ENCODE measurements at regions not wholly inside any gene's neighbourhood (a gene's known extent, or its start where the extent isn't known, plus 50 kb on each side); places are given as distances from the start of the nearest gene placed in this dataset.

DNA sequence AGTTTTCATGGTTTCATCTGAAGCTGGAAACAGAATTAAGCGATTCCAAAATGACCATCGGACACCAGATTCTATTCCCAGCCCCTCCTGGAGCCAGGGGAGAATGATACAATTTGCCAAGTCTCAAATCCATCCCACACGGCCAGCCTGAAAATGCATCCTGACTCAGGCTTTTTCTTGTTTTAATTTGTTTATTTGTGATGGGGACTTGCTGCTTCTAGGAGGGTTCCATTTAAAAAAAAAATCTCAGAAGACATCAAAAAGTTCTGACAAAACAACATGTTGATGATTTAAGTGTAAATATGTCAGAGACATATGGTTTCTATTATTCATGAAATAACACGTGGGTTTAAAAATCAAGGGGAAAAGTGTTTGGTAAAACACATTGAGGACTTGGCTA, 173.2 kb downstream of the GAS1 start:
- no peak for TF ChIP-seq RXRA (CRISPR knock-in tag; IDR thresholded peaks at IDR 0.05)
- no peak for TF ChIP-seq KAT2B (IDR thresholded peaks at IDR 0.05; ENCODE audit: borderline replicate concordance, low read depth, low read length)
- no peak for TF ChIP-seq TEAD2 (CRISPR knock-in tag; IDR thresholded peaks at IDR 0.05)
- TF ChIP-seq ZNF253 (CRISPR knock-in tag; IDR thresholded peaks at IDR 0.05; ENCODE audit: borderline replicate concordance), result no peak
- no peak for TF ChIP-seq ETV6 (CRISPR knock-in tag; conservative IDR thresholded peaks at IDR 0.05)
- TF ChIP-seq ZNF24 (IDR thresholded peaks at IDR 0.05), result no peak
- no peak for TF ChIP-seq ZFX (CRISPR knock-in tag; IDR thresholded peaks at IDR 0.05; ENCODE audit: low read depth)
- TF ChIP-seq ZNF205 (CRISPR knock-in tag; IDR thresholded peaks at IDR 0.05), result no peak
- TF ChIP-seq FOXA3 (CRISPR knock-in tag; IDR thresholded peaks at IDR 0.05), result no peak
- no peak for TF ChIP-seq ZNF775 (CRISPR knock-in tag; IDR thresholded peaks at IDR 0.05; ENCODE audit: borderline replicate concordance)
- TF ChIP-seq ZNF558 (CRISPR knock-in tag; IDR thresholded peaks at IDR 0.05; ENCODE audit: borderline replicate concordance), result no peak
- no peak for TF ChIP-seq SIN3A (IDR thresholded peaks at IDR 0.05; ENCODE audit: borderline replicate concordance, low read depth, low read length)
- TF ChIP-seq DNMT1 (CRISPR knock-in tag; IDR thresholded peaks at IDR 0.05), result no peak
- TF ChIP-seq ZNF546 (CRISPR knock-in tag; conservative IDR thresholded peaks at IDR 0.05), result no peak
- no peak for TF ChIP-seq ZNF777 (CRISPR knock-in tag; IDR thresholded peaks at IDR 0.05)
- POLR2A ChIA-PET, result no interaction called here
- CTCF ChIA-PET (ENCODE audit: low intra/inter-chr PET ratio, low total read pairs), result no interaction called here
- ATAC-seq, result no peak
- no peak for DNase-seq (ENCODE audit: low spot score)
- Histone ChIP-seq H3K4me3 (replicated peaks in 1 of 3; ENCODE audit: insufficient read depth in 1 of 3, low read depth in 2 of 3, low read length in 3 of 3) (no peak overlapping the region), H3K36me3 (replicated peaks in 1 of 2; ENCODE audit: control insufficient read depth in 1 of 2, insufficient read depth in 2 of 2, low read length in 2 of 2) (no peaks in the 10 kb centered on the region), H2AFZ (ENCODE audit: low read length) (no peak overlapping the region), H3K9me3 (ENCODE audit: low read length) (no peaks in the 10 kb centered on the region), H3K9ac (ENCODE audit: insufficient read depth, low read depth, low read length) (no peak overlapping the region), H4K20me1 (ENCODE audit: insufficient read depth, low read length) (no peaks in the 10 kb centered on the region), H3K27ac (ENCODE audit: extremely low read length, insufficient read depth, low read length) (no peak overlapping the region), H3K4me2 (ENCODE audit: low read depth, low read length) (no peak overlapping the region), H3K27me3 (ENCODE audit: control insufficient read depth in 1 of 2, insufficient read depth in 2 of 2, low read length in 2 of 2) (peaks cover 0 to 2% of the 10 kb centered on the region in 2 experiments; a peak in 2 of 5 replicates), H3K4me1 (ENCODE audit: insufficient read depth, low read length) (no peaks in the 10 kb centered on the region), H3K79me2 (ENCODE audit: insufficient read depth, low read length) (no peaks in the 10 kb centered on the region)
- FAIRE-seq, result no peak
- intact Hi-C loops (cut with micrococcal nuclease; ENCODE audit: unreplicated experiment), result no loop called here
- BruUV-seq (replicated peaks), result no TSS peak
- in situ Hi-C loops (cut with HindIII; ENCODE audit: extremely low pct_ligation_motif_present, low pct_unique_long_range_greater_than_20kb), result no loop called here
- WGBS (ENCODE audit: low lambda C conversion rate), result 0% methylated on average over 4 of the region's 4 CpGs

Data from HepG2 (cell line).